H9 (cell line): ENCODE measurements at regions not wholly inside any gene's neighbourhood (a gene's known extent, or its start where the extent isn't known, plus 50 kb on each side); places are given as distances from the start of the nearest gene placed in this dataset.

Source experiments
- DNase-seq: peaks from one replicate; pipeline ENCODE4 v3.0.0-alpha.2; 2017
- H2AFZ ChIP-seq: one replicate; pipeline ENCODE4 v1.6.1; 2013; ENCODE audit warnings: mild to moderate bottlenecking, low read length, control low read depth, moderate library complexity
- H2AK5ac ChIP-seq: 2 replicates; pipeline ENCODE4 v1.6.1; 2013; ENCODE audit warnings: low read length, control low read depth, mixed read lengths; ENCODE audit not compliant: insufficient read length
- H2BK120ac ChIP-seq: one replicate; pipeline ENCODE4 v1.6.1; 2013; ENCODE audit warnings: low read depth, mild to moderate bottlenecking, low read length, control low read depth, inconsistent platforms; ENCODE audit not compliant: poor library complexity, severe bottlenecking
- H2BK12ac ChIP-seq: 2 replicates; pipeline ENCODE4 v1.6.1; 2013; ENCODE audit warnings: low read length, control low read depth, mixed read lengths, low read depth; ENCODE audit not compliant: insufficient read length
- H2BK15ac ChIP-seq: 2 replicates; pipeline ENCODE4 v1.6.1; 2013; ENCODE audit warnings: low read depth, low read length, control low read depth
- H2BK20ac ChIP-seq: one replicate; pipeline ENCODE4 v1.6.1; 2013; ENCODE audit warnings: low read depth, mild to moderate bottlenecking, low read length, control low read depth, inconsistent platforms; ENCODE audit not compliant: poor library complexity, severe bottlenecking
- H2BK5ac ChIP-seq: 2 replicates; pipeline ENCODE4 v1.6.1; 2013; ENCODE audit warnings: low read length, control low read depth, mixed read lengths; ENCODE audit not compliant: insufficient read length
- H3K14ac ChIP-seq: 2 replicates; pipeline ENCODE4 v1.6.1; 2013; ENCODE audit warnings: low read length, control low read depth; ENCODE audit not compliant: insufficient read depth
- H3K18ac ChIP-seq: 2 replicates; pipeline ENCODE4 v1.6.1; 2013; ENCODE audit warnings: low read depth, mild to moderate bottlenecking, mixed read lengths, low read length, control low read depth; ENCODE audit not compliant: insufficient read length
- H3K23ac ChIP-seq: 2 replicates; pipeline ENCODE4 v1.6.1; 2013; ENCODE audit warnings: low read length, control low read depth, mixed read lengths, low read depth; ENCODE audit not compliant: insufficient read length
- H3K23me2 ChIP-seq: 2 replicates; pipeline ENCODE4 v1.6.1; 2013; ENCODE audit warnings: low read depth, mild to moderate bottlenecking, mixed read lengths, low read length, control low read depth; ENCODE audit not compliant: insufficient read length, poor library complexity, severe bottlenecking
- H3K27ac ChIP-seq: 2 replicates; pipeline ENCODE4 v1.5.1; 2013; ENCODE audit warnings: low read length, control low read depth, mixed read lengths, low read depth; ENCODE audit not compliant: insufficient read length
- H3K27me3 ChIP-seq: 2 replicates; pipeline ENCODE4 v1.6.1; 2013; ENCODE audit warnings: low read length, control low read depth, inconsistent platforms; ENCODE audit not compliant: insufficient read depth
- H3K4ac ChIP-seq: 2 replicates; pipeline ENCODE4 v1.6.1; 2013; ENCODE audit warnings: low read depth, mild to moderate bottlenecking, control low read depth, inconsistent platforms, low read length, moderate library complexity
- H3K4me1 ChIP-seq: 2 replicates; pipeline ENCODE4 v1.6.1; 2013; ENCODE audit warnings: low read length, control low read depth, inconsistent platforms; ENCODE audit not compliant: insufficient read depth
- H3K4me2 ChIP-seq: 2 replicates; pipeline ENCODE4 v1.6.1; 2013; ENCODE audit warnings: low read length, control low read depth, mixed read lengths; ENCODE audit not compliant: insufficient read length, insufficient read depth
- H3K56ac ChIP-seq: 2 replicates; pipeline ENCODE4 v1.6.1; 2013; ENCODE audit warnings: low read depth, mild to moderate bottlenecking, mixed read lengths, low read length, control low read depth; ENCODE audit not compliant: insufficient read length
- H3K79me1 ChIP-seq: 2 replicates; pipeline ENCODE4 v1.6.1; 2013; ENCODE audit warnings: low read depth, mild to moderate bottlenecking, moderate library complexity, low read length, control low read depth, inconsistent platforms; ENCODE audit not compliant: insufficient read depth, poor library complexity, severe bottlenecking
- H3K79me2 ChIP-seq: 2 replicates; pipeline ENCODE4 v1.6.1; 2013; ENCODE audit warnings: low read length, control low read depth, inconsistent platforms; ENCODE audit not compliant: insufficient read depth
- H3K9ac ChIP-seq: 2 replicates; pipeline ENCODE4 v1.6.1; 2013; ENCODE audit warnings: low read length, control low read depth, mixed read lengths; ENCODE audit not compliant: insufficient read length; ENCODE audit errors: extremely low read depth
- H3K9me3 ChIP-seq: one replicate; pipeline ENCODE4 v1.6.1; 2013; ENCODE audit warnings: low read depth, low read length, inconsistent platforms; ENCODE audit not compliant: control insufficient read depth
- H3T11ph ChIP-seq: one replicate; pipeline ENCODE4 v1.6.1; 2013; ENCODE audit warnings: mild to moderate bottlenecking, low read length, control low read depth, inconsistent platforms
- H4K20me1 ChIP-seq: one replicate; pipeline ENCODE4 v1.6.1; 2013; ENCODE audit not compliant: control insufficient read depth, insufficient read length, insufficient read depth
- H4K5ac ChIP-seq: 2 replicates; pipeline ENCODE4 v1.6.1; 2013; ENCODE audit warnings: low read depth, mild to moderate bottlenecking, mixed read lengths, low read length, control low read depth; ENCODE audit not compliant: insufficient read length
- H4K8ac ChIP-seq: replicated peaks from 2 replicates; pipeline ENCODE4 v1.6.1; 2013; ENCODE audit warnings: low read length, control low read depth, mixed read lengths, low read depth; ENCODE audit not compliant: insufficient read length
- H4K91ac ChIP-seq: 2 replicates; pipeline ENCODE4 v1.6.1; 2013; ENCODE audit warnings: low read depth, mild to moderate bottlenecking, moderate library complexity, mixed read lengths, low read length, control low read depth; ENCODE audit not compliant: insufficient read length
- H3K27ac Mint-ChIP-seq, 3 experiments: 2 replicates in 2 of 3; 3 replicates in 1 of 3; pipeline ENCODE4 v1.8.0; 2020 to 2021; ENCODE audit warnings: mixed read lengths in 3 of 3, mild to moderate bottlenecking in 1 of 3, moderate library complexity in 1 of 3
- H3K27me3 Mint-ChIP-seq: 2 replicates; pipeline ENCODE4 v1.8.0; 2021; ENCODE audit warnings: low read depth, mild to moderate bottlenecking, moderate library complexity, mixed read lengths
- H3K36me3 Mint-ChIP-seq, 3 experiments: 2 replicates in 2 of 3; 3 replicates in 1 of 3; pipeline ENCODE4 v1.8.0; 2020 to 2021; ENCODE audit warnings: low read depth in 3 of 3, mixed read lengths in 3 of 3; ENCODE audit not compliant: insufficient read depth in 1 of 3
- H3K4me1 Mint-ChIP-seq, 2 experiments: 2 replicates each; pipeline ENCODE4 v1.8.0; 2020; ENCODE audit warnings: mixed read lengths in 2 of 2
- H3K4me3 Mint-ChIP-seq, 2 experiments: 2 replicates in 1 of 2; 3 replicates in 1 of 2; pipeline ENCODE4 v1.8.0; 2020 to 2021; ENCODE audit warnings: mild to moderate bottlenecking in 2 of 2, mixed read lengths in 2 of 2, moderate library complexity in 1 of 2
- H3K9me3 Mint-ChIP-seq, 2 experiments: 2 replicates in 1 of 2; 3 replicates in 1 of 2; pipeline ENCODE4 v1.8.0; 2020; ENCODE audit warnings: mild to moderate bottlenecking in 2 of 2, mixed read lengths in 2 of 2, moderate library complexity in 1 of 2
- CTCF ChIP-seq: fragments of 200-600 bp; sonication (generic); conservative IDR thresholded peaks from 3 replicates; pipeline ENCODE4 v1.8.0; 2021; ENCODE audit warnings: antibody characterized with exemption, mild to moderate bottlenecking
- whole genome bisulfite sequencing: extraction: QIAGEN DNeasy Blood & Tissue Kit; methylation state at CpG from one replicate; pipeline ENCODE4 v1.1.7; 2013; ENCODE audit warnings: missing lambda C conversion rate, low lambda C conversion rate, mixed read lengths; ENCODE audit not compliant: insufficient read length; ENCODE audit errors: extremely low coverage; 5-methylcytosine and 5-hydroxymethylcytosine counted together

GRCh38 chr2:51350100-51350499 lies 318.2 kb upstream of the NRXN1 start:
- no peaks in the 10 kb centered on the region for H4K20me1 ChIP-seq
- H3K9me3 ChIP-seq: no peaks in the 10 kb centered on the region
- no peak overlapping the region for H2BK12ac ChIP-seq
- Mint-ChIP-seq H3K27ac (no peak overlapping the region), H3K4me1 (peaks cover 4 to 7% of the 10 kb centered on the region in 2 experiments), H3K27me3 (no peaks in the 10 kb centered on the region), H3K36me3 (no peaks in the 10 kb centered on the region), H3K4me3 (no peak overlapping the region), H3K9me3 (peaks cover 0 to 2% of the 10 kb centered on the region in 2 experiments; a peak in 1 of 5 replicates)
- no peak overlapping the region for H3K18ac ChIP-seq
- no peak overlapping the region for H2AK5ac ChIP-seq
- H3K56ac ChIP-seq: no peak overlapping the region
- no peak overlapping the region for H3K27ac ChIP-seq
- H3K79me1 ChIP-seq: no peaks in the 10 kb centered on the region
- no CpG with 5 or more reads among the region's 1 CpG for WGBS
- H4K8ac ChIP-seq: no peak overlapping the region
- no peak overlapping the region for H3K23ac ChIP-seq
- H4K91ac ChIP-seq: no peak overlapping the region
- H3K23me2 ChIP-seq: no peaks in the 10 kb centered on the region
- no peak overlapping the region for H3K14ac ChIP-seq
- 0 out of 2 replicates have a peak, but pooled peaks cover 3% of the 10 kb centered on the region for H3K4me1 ChIP-seq
- H3K27me3 ChIP-seq: no peaks in the 10 kb centered on the region
- H3T11ph ChIP-seq: no peak overlapping the region
- H2BK120ac ChIP-seq: no peak overlapping the region
- DNase-seq: no peak
- H2BK20ac ChIP-seq: no peak overlapping the region
- no peaks in the 10 kb centered on the region for H3K79me2 ChIP-seq
- no peak overlapping the region for H3K4me2 ChIP-seq
- TF ChIP-seq CTCF: no peak
- no peak overlapping the region for H2AFZ ChIP-seq
- H3K4ac ChIP-seq: no peak overlapping the region
- no peak overlapping the region for H4K5ac ChIP-seq
- no peak overlapping the region for H3K9ac ChIP-seq
- no peak overlapping the region for H2BK15ac ChIP-seq
- H2BK5ac ChIP-seq: no peak overlapping the region
